ENCODE measurements at regions not wholly inside any gene's neighbourhood (a gene's known extent, or its start where the extent isn't known, plus 50 kb on each side); places are given as distances from the start of the nearest gene placed in this dataset.

GRCh38 chr5:173785400-173785799 lies 102.7 kb upstream of the CPEB4 start:
- peaks cover 4% of the 10 kb centered on the region; the same call in 1 of the 2 replicates for H3K27me3 Mint-ChIP-seq (ENCODE audit: low read depth)
- Histone ChIP-seq H3K23ac (ENCODE audit: insufficient read length, low read depth, low read length) (no peak overlapping the region), H4K5ac (ENCODE audit: insufficient read length, low read depth, low read length) (no peak overlapping the region), H2BK120ac (ENCODE audit: low read depth, low read length, poor library complexity, severe bottlenecking) (no peak overlapping the region), H2BK5ac (ENCODE audit: insufficient read length, low read length) (no peak overlapping the region), H2BK12ac (ENCODE audit: insufficient read length, low read depth, low read length) (no peak overlapping the region), H3K9ac (ENCODE audit: extremely low read depth, insufficient read length, low read length) (no peak overlapping the region), H3K14ac (ENCODE audit: insufficient read depth, low read length) (no peak overlapping the region), H3K4me1 (ENCODE audit: insufficient read depth, low read length) (peaks cover 2% of the 10 kb centered on the region), H3T11ph (ENCODE audit: low read length) (no peak overlapping the region), H3K27me3 (ENCODE audit: insufficient read depth, low read length) (no peaks in the 10 kb centered on the region), H3K79me2 (ENCODE audit: insufficient read depth, low read length) (no peaks in the 10 kb centered on the region), H4K8ac (replicated peaks; ENCODE audit: insufficient read length, low read depth, low read length) (no peak overlapping the region), H2BK15ac (ENCODE audit: low read depth, low read length) (no peak overlapping the region), H3K9me3 (ENCODE audit: control insufficient read depth, low read depth, low read length) (no peaks in the 10 kb centered on the region), H4K20me1 (ENCODE audit: control insufficient read depth, insufficient read depth, insufficient read length) (no peaks in the 10 kb centered on the region), H3K4ac (ENCODE audit: low read depth, low read length) (no peak overlapping the region), H3K18ac (ENCODE audit: insufficient read length, low read depth, low read length) (no peak overlapping the region), H2AK5ac (ENCODE audit: insufficient read length, low read length) (no peak overlapping the region), H4K91ac (ENCODE audit: insufficient read length, low read depth, low read length) (no peak overlapping the region), H2AFZ (ENCODE audit: low read length) (no peak overlapping the region), H3K23me2 (ENCODE audit: insufficient read length, low read depth, low read length, poor library complexity, severe bottlenecking) (no peaks in the 10 kb centered on the region), H3K79me1 (ENCODE audit: insufficient read depth, low read depth, low read length, poor library complexity, severe bottlenecking) (no peaks in the 10 kb centered on the region), H3K56ac (ENCODE audit: insufficient read length, low read depth, low read length) (no peak overlapping the region), H3K27ac (ENCODE audit: insufficient read length, low read depth, low read length) (no peak overlapping the region), H3K4me2 (ENCODE audit: insufficient read depth, insufficient read length, low read length) (no peak overlapping the region), H2BK20ac (ENCODE audit: low read depth, low read length, poor library complexity, severe bottlenecking) (no peak overlapping the region)
- no CpG with 5 or more reads among the region's 4 CpGs for WGBS (ENCODE audit: extremely low coverage, insufficient read length, low lambda C conversion rate)
- H3K9me3 Mint-ChIP-seq = no peaks in the 10 kb centered on the region
- no peak overlapping the region for H3K27ac Mint-ChIP-seq
- TF ChIP-seq CTCF (conservative IDR thresholded peaks at IDR 0.05) = no peak
- H3K4me3 Mint-ChIP-seq = no peak overlapping the region
- no peak for DNase-seq
- H3K36me3 Mint-ChIP-seq (ENCODE audit: insufficient read depth in 1 of 3, low read depth in 3 of 3) = no peaks in the 10 kb centered on the region
- H3K4me1 Mint-ChIP-seq = peaks cover 19 to 26% of the 10 kb centered on the region in 2 experiments

Data from H9 (cell line).